ENCODE measurements at regions not wholly inside any gene's neighbourhood (a gene's known extent, or its start where the extent isn't known, plus 50 kb on each side); places are given as distances from the start of the nearest gene placed in this dataset.

- TF ChIP-seq ZNF558 (CRISPR knock-in tag; IDR thresholded peaks at IDR 0.05; ENCODE audit: borderline replicate concordance), result no peak
- TF ChIP-seq POLR2A (IDR thresholded peaks at IDR 0.05; ENCODE audit: insufficient read depth in 1 of 2, low read depth in 2 of 2, low read length in 2 of 2), result no peak
- TF ChIP-seq CTCF (CRISPR knock-in tag; IDR thresholded peaks at IDR 0.05), result no peak
- TF ChIP-seq ONECUT2 (CRISPR knock-in tag; IDR thresholded peaks at IDR 0.05), result no peak
- no peak for TF ChIP-seq GABPA (IDR thresholded peaks at IDR 0.05; ENCODE audit: low read depth, low read length)
- TF ChIP-seq GABPA (CRISPR knock-in tag; IDR thresholded peaks at IDR 0.05; ENCODE audit: low read depth), result no peak
- no peak for TF ChIP-seq NCOA1 (CRISPR knock-in tag; IDR thresholded peaks at IDR 0.05)
- no peak for TF ChIP-seq EP300 (IDR thresholded peaks at IDR 0.05; ENCODE audit: low read depth in 2 of 2, low read length in 2 of 2)
- no peak for TF ChIP-seq EP300 (CRISPR knock-in tag; IDR thresholded peaks at IDR 0.05; ENCODE audit: borderline replicate concordance)
- TF ChIP-seq ZFP91 (CRISPR knock-in tag; IDR thresholded peaks at IDR 0.05; ENCODE audit: borderline replicate concordance), result no peak
- TF ChIP-seq DNMT1 (CRISPR knock-in tag; IDR thresholded peaks at IDR 0.05), result no peak
- TF ChIP-seq DZIP1 (CRISPR knock-in tag; IDR thresholded peaks at IDR 0.05), result no peak
- no peak for TF ChIP-seq MXI1 (IDR thresholded peaks at IDR 0.05; ENCODE audit: borderline replicate concordance, low read depth, low read length)
- no peak for TF ChIP-seq POGK (CRISPR knock-in tag; conservative IDR thresholded peaks at IDR 0.05)
- TF ChIP-seq ZNF230 (CRISPR knock-in tag; IDR thresholded peaks at IDR 0.05), result no peak
- no peak for TF ChIP-seq DBP (CRISPR knock-in tag; IDR thresholded peaks at IDR 0.05; ENCODE audit: not compliant biosample characterization)
Measured at GRCh38 chr9:88799541-88800328, 191.5 kb upstream of the S1PR3 start.
